PC-3 (cell line): ENCODE measurements at regions not wholly inside any gene's neighbourhood (a gene's known extent, or its start where the extent isn't known, plus 50 kb on each side); places are given as distances from the start of the nearest gene placed in this dataset.

ENCODE experiments used
- EZH2phosphoT487 ChIP-seq: fragments of 300-600 bp; sonication (generic); IDR thresholded peaks from 2 replicates; pipeline ENCODE4 v1.6.1; 2018; ENCODE audit warnings: mild to moderate bottlenecking, antibody characterized with exemption, low read length, borderline replicate concordance
- TF ChIP-seq, protein P1 (sequence below): fragments of 300-600 bp; sonication (generic); conservative IDR thresholded peaks from 2 replicates; pipeline ENCODE4 v1.5.1; 2017; ENCODE audit warnings: antibody characterized with exemption, low read depth, mild to moderate bottlenecking, low read length

DNA sequence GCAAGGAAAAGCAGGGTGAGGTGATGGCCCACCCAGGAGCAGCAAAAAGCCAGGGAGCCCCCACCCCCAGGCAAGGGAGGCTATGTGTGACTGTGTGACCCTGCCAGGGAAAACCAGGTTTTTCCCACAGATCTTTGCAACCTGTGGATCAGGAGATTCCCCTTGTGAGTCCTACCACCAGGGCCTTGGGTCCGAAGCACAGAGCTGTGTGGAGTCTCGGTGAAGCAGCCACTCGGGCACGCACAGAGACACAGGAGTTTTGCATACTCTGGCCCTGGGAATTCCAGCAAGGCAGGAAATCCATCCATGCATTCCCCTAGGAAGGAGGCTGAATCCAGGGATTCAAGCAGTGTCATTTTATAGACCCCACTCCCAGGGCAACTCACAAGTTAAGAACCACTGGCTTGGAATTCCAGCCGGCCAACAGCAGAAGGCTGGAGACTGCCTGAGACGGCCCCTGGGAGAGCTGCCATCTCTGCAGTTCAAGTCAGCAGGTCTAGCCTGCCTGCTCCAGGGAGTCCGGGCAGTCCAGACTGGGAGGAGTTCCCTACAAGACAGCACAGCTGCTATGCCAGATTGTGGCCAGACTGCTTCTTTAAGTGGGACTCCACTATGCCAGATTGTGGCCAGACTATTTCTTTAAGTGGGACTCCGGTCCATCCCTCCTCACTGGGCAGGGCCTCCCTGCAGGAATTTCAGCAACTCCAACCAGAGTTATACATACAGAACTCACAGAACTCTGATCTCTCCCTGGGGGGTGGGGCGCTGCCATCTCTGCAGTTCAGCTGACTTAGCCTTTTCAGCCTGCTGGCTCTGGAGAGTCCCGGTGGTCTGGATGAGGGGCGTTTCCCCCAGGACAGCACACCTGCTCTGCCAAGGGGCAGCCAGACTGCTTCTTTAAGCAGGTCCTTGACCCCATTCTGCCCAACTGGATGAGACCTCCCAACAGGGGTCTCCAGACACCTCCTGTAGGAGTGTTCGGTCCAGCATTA lies 85.1 kb upstream of the ADAD1 start:
- TF ChIP-seq, protein P1, sequence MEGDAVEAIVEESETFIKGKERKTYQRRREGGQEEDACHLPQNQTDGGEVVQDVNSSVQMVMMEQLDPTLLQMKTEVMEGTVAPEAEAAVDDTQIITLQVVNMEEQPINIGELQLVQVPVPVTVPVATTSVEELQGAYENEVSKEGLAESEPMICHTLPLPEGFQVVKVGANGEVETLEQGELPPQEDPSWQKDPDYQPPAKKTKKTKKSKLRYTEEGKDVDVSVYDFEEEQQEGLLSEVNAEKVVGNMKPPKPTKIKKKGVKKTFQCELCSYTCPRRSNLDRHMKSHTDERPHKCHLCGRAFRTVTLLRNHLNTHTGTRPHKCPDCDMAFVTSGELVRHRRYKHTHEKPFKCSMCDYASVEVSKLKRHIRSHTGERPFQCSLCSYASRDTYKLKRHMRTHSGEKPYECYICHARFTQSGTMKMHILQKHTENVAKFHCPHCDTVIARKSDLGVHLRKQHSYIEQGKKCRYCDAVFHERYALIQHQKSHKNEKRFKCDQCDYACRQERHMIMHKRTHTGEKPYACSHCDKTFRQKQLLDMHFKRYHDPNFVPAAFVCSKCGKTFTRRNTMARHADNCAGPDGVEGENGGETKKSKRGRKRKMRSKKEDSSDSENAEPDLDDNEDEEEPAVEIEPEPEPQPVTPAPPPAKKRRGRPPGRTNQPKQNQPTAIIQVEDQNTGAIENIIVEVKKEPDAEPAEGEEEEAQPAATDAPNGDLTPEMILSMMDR: no peak
- TF ChIP-seq EZH2phosphoT487: no peak
